ENCODE measurements at regions not wholly inside any gene's neighbourhood (a gene's known extent, or its start where the extent isn't known, plus 50 kb on each side); places are given as distances from the start of the nearest gene placed in this dataset.

DNA sequence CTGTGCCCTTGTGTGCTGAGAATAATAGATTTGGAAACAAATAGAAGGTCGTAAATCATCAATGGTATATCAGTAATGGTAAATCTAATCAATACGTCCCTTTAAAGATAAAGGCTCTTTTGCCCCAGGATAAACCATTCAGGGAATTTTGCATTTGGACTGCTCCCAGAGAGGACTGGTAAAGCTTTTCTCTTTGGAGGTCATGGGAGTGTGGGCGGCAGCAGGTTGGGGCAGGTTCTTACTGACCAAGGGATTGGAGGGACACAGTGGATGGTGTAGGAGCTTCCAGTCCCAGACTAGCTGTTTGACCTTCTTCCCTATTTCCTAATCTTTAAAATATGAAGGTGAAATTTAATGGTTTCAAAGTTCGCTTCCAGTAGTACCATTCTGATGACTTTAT lies 87.8 kb upstream of the NTF3 start:
- TF ChIP-seq, protein P1, sequence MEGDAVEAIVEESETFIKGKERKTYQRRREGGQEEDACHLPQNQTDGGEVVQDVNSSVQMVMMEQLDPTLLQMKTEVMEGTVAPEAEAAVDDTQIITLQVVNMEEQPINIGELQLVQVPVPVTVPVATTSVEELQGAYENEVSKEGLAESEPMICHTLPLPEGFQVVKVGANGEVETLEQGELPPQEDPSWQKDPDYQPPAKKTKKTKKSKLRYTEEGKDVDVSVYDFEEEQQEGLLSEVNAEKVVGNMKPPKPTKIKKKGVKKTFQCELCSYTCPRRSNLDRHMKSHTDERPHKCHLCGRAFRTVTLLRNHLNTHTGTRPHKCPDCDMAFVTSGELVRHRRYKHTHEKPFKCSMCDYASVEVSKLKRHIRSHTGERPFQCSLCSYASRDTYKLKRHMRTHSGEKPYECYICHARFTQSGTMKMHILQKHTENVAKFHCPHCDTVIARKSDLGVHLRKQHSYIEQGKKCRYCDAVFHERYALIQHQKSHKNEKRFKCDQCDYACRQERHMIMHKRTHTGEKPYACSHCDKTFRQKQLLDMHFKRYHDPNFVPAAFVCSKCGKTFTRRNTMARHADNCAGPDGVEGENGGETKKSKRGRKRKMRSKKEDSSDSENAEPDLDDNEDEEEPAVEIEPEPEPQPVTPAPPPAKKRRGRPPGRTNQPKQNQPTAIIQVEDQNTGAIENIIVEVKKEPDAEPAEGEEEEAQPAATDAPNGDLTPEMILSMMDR (IDR thresholded peaks at IDR 0.05): no peak
- TF ChIP-seq RFX5 (IDR thresholded peaks at IDR 0.05; ENCODE audit: low read length) (no peak), JUND (IDR thresholded peaks at IDR 0.05) (no peak), SMC3 (IDR thresholded peaks at IDR 0.05; ENCODE audit: low read depth, low read length) (no peak), FOXJ3 (CRISPR knock-in tag; IDR thresholded peaks at IDR 0.05) (no peak), TEAD4 (IDR thresholded peaks at IDR 0.05; ENCODE audit: borderline replicate concordance, insufficient read depth) (no peak), EP300 (IDR thresholded peaks at IDR 0.05; ENCODE audit: borderline replicate concordance in 1 of 2, low read depth in 1 of 2, low read length in 1 of 2) (no peak), YY1 (IDR thresholded peaks at IDR 0.05; ENCODE audit: low read depth) (no peak), RCOR1 (IDR thresholded peaks at IDR 0.05; ENCODE audit: low read length) (no peak), NRF1 (IDR thresholded peaks at IDR 0.05; ENCODE audit: low read depth, low read length) (no peak)
